Transverse colon (tissue), 3 donors: ENCODE measurements at regions not wholly inside any gene's neighbourhood (a gene's known extent, or its start where the extent isn't known, plus 50 kb on each side); places are given as distances from the start of the nearest gene placed in this dataset.

Experiments
- CTCF ChIP-seq, 5 experiments: fragments of 200-600 bp in 3 of 5; fragments of 450-650 bp in 2 of 5; sonication (generic) in 3 of 5; IDR thresholded peaks; 1 replicate in 2 of 5; 2 replicates in 3 of 5; pipeline ENCODE4 v1.5.1; 2016 to 2017; ENCODE audit warnings: antibody characterized with exemption in 5 of 5, inconsistent platforms in 3 of 5, mild to moderate bottlenecking in 2 of 5, moderate library complexity in 1 of 5
- POLR2A ChIP-seq: fragments of 450-650 bp; IDR thresholded peaks from one replicate; pipeline ENCODE4 v1.6.1; 2016; ENCODE audit warnings: antibody characterized with exemption, mild to moderate bottlenecking, moderate library complexity

GRCh38 chr15:91414124-91414523, 314.1 kb downstream of the SV2B start:
- TF ChIP-seq POLR2A (no peak), CTCF (IDR thresholded peaks at IDR 0.05) (no peak)
